ENCODE measurements at regions not wholly inside any gene's neighbourhood (a gene's known extent, or its start where the extent isn't known, plus 50 kb on each side); places are given as distances from the start of the nearest gene placed in this dataset.

- no peak for TF ChIP-seq CTCF (conservative IDR thresholded peaks at IDR 0.05; ENCODE audit: low read depth, low read length)
- no peak for DNase-seq (ENCODE audit: low read depth)
- H3K4me3 ChIP-seq (ENCODE audit: low read depth, low read length), result no peak overlapping the region
These were observed 183.0 kb upstream of the C2CD4B start for GRCh38 chr15:62348118-62348517.

GRCh38 chr15:62348623-62349022, 183.5 kb upstream of the C2CD4B start:
- no peak for DNase-seq (ENCODE audit: low read depth)
- TF ChIP-seq CTCF (conservative IDR thresholded peaks at IDR 0.05; ENCODE audit: low read depth, low read length), result no peak
- H3K4me3 ChIP-seq (ENCODE audit: low read depth, low read length), result no peak overlapping the region

- no peak for DNase-seq (ENCODE audit: low read depth)
- TF ChIP-seq CTCF (conservative IDR thresholded peaks at IDR 0.05; ENCODE audit: low read depth, low read length), result no peak
These were observed 187.7 kb upstream of the C2CD4B start for GRCh38 chr15:62352817-62353216.

GRCh38 chr15:62357431-62357830, 192.3 kb upstream of the C2CD4B start:
- H3K4me3 ChIP-seq (ENCODE audit: low read depth, low read length), result no peak overlapping the region
- TF ChIP-seq CTCF (conservative IDR thresholded peaks at IDR 0.05; ENCODE audit: low read depth, low read length), result no peak
- DNase-seq (ENCODE audit: low read depth), result no peak

More at GRCh38 chr15:62352817-62353216, 187.7 kb upstream of the C2CD4B start:
- H3K4me3 ChIP-seq (ENCODE audit: low read depth, low read length), result no peak overlapping the region

- no peak overlapping the region for H3K4me3 ChIP-seq (ENCODE audit: low read depth, low read length)
These were observed 194.3 kb upstream of the C2CD4B start for GRCh38 chr15:62359416-62359815.

GRCh38 chr15:62360332-62361097, 195.4 kb upstream of the C2CD4B start:
- H3K4me3 ChIP-seq (ENCODE audit: low read depth, low read length), result no peak overlapping the region
- no peak for DNase-seq (ENCODE audit: low read depth)
- TF ChIP-seq CTCF (conservative IDR thresholded peaks at IDR 0.05; ENCODE audit: low read depth, low read length), result no peak

More at GRCh38 chr15:62359416-62359815, 194.3 kb upstream of the C2CD4B start:
- TF ChIP-seq CTCF (conservative IDR thresholded peaks at IDR 0.05; ENCODE audit: low read depth, low read length), result no peak
- no peak for DNase-seq (ENCODE audit: low read depth)

DNA sequence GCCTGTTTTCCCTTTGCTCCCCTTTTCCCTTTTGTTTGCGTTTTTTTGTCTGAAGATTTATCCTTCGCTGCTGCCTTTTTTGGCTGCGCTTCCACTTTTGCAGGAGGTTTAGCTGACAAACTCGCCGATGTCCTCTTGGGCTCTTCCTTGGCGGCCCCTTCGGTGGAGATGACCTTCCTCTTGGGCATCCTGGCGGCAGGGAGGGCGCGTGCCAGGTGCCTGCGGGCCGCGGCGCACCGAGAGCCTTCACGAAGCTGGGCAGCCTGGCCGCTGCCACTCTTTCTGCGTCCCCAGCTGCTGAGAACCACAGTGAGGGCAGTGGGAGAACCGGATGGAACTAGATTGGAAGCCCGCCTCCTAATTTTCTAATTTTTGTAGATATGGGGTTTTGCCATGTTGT, 197.1 kb upstream of the C2CD4B start:
- no peak for TF ChIP-seq CTCF (conservative IDR thresholded peaks at IDR 0.05; ENCODE audit: low read depth, low read length)
- H3K4me3 ChIP-seq (ENCODE audit: low read depth, low read length), result no peak overlapping the region
- DNase-seq (ENCODE audit: low read depth), result no peak

Data from epithelial cell of proximal tubule (primary cell).